HG03460 (cell line): ENCODE measurements at regions not wholly inside any gene's neighbourhood (a gene's known extent, or its start where the extent isn't known, plus 50 kb on each side); places are given as distances from the start of the nearest gene placed in this dataset.
"Not testable (repeated sequence)": the region's sequence is repeated elsewhere in the genome, so short reads cannot be mapped to it uniquely, and the experiment has no call there.

Experiments used
- ATAC-seq: cut with Tn5 transposase; IDR thresholded peaks from one replicate; pipeline ENCODE4 v1.9.1; 2021; ENCODE audit not compliant: unreplicated experiment

DNA sequence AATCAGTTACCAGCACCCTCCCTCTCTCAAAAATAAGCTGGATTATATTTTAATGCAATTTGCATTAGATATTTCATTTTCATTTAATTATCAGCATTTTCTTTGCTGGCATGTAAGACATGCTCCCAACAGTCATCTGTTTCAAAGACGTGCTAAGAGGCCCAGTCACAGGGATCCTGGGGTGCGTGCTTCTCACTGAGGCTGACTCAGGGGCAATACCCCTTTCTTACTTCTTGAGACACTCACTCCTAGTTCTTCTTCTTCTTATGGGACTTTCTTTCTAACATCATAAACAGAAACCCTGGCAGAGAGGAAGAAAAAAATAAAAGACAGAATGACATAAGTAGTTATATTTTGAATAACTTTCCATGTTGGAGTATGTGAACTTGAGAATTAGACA, 372.1 kb upstream of the MEX3C start:
- no peak for ATAC-seq

DNA sequence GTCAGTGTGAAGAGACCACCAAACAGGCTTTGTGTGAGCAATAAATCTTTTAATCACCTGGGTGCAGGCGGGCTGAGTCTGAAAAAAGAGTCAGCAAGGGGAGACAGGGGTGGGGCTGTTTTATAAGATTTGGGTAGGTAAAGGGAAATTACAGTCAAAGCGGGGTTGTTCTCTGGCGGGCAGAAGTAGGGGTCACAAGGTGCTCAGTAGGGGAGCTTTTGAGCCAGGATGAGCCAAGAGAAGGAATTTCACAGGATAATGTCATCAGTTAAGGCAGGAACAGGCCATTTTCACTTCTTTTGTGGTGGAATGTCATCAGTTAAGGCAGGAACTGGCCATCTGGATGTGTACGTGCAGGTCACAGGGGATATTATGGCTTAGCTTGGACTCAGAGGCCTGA, 372.6 kb upstream of the MEX3C start:
- not testable (repeated sequence) for ATAC-seq

DNA sequence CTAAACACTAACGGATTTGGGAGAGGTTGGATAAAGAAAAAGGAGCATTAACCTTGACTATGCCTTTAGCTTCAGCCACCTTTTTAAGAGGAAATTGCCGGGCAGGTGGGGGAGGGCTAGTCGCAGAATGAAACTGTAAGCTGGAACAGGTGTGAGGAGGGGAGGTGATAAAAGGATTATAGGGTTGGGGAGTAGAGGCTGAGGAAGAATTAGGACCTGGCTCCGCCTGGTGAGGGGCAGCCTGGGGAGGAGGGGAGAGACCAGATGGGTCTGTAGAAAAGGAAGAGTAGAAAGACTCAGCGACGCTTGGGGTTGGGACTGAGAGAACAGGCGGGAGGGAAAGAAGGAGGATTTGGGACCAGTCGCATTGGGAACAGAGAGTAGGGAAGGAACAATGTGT, 376.4 kb upstream of the MEX3C start:
- not testable (repeated sequence) for ATAC-seq

DNA sequence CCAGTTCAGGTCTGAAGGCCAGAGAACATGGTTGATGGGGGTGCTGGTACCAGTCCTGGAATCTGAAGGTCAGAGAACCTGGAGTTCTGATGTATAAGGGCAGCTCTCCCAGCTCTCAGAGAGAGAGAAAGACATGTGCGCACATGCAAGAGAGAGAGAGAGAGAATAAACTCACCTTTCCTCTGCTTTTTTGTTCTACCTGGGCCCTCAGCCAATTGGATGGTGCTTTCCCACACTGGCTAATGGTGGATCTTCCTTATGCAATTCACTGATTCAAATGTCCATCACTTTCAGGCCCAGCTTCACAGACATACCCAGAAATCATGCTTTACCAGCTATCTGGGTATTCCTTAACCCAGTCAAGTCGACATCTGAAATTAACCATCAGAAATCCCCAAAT, 377.7 kb upstream of the MEX3C start:
- ATAC-seq, result no peak

DNA sequence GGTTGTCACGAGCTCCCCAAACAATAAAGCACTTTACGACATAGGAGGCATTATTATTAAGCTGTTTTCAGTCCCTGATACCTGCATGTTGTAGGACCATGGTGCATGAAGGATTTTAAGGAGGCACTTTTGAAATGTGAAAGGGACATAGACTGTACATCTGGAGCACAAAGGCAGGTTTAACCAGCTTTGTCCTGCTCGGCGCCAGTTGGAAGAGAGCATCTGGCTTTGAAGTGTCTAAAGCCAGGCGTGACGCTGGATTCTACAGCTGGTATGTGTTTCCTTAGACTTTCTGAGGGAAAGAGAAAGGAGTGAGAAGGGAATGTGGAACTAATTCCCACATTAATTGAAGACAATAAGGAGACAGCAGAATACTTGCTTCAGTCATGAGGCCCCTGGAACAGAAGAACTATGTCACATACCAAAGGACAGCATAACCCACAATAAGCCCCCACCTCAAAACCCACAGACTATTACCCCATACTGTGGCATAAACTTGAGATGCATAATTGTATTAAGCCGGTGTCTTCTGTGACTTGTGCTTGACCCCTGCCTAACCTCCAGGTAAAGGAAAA, 381.0 kb upstream of the MEX3C start:
- no peak for ATAC-seq

DNA sequence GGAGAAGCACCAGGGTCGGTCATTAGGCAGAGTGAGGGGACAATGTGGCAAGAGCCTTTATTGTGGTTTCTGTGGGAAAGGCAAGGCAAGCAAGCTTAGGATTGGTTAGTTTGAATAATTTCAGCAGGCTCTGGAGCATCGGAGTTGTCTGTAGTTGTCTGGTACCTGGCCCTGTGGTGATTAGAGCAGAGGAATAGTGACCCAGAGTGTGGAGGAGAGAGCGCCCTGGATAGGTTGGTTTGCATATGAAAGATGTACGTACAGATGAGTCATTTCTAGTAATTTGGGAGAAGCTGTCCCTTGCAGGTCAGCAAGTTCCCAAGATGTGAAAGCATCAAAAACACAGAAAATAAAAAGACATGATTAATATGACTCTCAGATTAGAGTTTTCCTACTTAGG, 383.1 kb upstream of the MEX3C start:
- no peak for ATAC-seq

DNA sequence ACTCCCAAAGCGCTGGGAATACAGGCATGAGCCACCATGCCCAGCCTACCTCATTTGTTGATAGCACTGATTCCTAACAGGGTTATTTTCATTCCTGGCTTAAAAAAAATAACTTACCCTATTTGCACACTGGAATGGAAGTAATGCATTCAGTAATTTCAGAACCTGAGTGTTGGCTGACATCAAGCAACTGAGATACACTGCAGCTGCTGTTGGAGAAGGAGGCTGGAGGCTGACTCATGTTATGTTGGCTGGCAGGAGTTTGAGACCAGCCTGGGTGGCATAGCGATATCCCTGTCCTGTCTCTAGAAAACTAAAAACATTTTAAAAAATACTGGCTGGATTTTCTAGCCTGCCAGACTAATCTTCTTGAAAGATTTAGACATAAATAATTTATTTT, 385.1 kb upstream of the MEX3C start:
- ATAC-seq, result no peak

DNA sequence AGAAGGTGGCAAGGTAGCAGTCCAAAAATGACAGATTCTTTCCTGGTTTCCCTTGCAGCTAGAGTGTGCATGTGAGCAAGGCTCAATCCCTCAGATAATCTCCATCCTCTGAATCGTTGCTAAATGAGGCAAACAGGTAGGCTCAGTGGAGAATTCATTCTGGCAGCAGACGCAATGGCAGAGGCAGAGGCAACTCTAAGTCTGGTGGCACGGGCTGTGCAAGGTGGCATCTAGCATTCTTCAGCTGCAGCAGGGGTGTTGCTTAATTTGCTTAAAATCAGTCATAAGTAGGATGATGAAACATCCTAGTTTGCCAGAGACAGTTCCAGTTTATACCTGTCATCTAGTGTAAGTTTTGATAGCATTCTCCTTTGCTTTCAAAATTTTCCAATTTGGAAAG, 391.1 kb upstream of the MEX3C start:
- ATAC-seq, result no peak

DNA sequence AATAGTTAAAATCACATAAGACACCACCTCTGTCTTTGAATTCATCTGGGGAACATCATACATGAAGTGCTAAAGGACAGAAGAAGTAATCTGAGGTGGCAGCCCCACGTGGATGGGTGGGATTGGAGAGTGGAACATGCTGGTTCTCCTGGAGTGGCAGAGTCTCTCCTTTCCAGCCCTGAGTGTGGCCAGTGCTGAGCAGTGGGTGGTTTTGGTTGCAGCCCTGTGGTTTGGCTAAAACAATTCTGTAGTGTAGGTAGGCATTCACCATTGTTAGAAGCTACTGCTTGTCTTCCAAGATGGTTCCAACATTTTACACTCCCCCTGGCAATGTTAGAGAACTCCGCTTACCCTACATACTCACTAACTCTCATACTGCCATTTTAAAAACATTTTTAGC, 396.4 kb upstream of the MEX3C start:
- no peak for ATAC-seq

DNA sequence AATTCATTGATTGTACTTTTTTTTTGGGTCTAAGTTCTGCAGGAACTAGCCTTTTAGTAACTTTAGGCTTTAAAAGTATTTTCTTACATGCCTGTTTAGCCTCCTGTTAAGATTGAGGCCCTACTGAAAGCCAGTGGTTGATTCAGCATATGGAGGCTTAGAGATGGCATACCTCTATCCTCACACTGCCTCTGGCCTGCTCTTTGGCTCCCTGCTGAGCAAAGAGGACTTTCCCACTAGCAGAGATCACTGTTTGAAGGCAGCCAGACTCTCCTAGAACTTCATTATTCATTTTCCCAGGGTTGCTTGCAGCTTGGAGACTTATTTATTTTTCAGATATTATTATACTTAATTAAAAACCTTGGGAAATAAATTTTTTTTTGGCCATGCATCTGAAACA, 405.6 kb upstream of the MEX3C start:
- no peak for ATAC-seq

DNA sequence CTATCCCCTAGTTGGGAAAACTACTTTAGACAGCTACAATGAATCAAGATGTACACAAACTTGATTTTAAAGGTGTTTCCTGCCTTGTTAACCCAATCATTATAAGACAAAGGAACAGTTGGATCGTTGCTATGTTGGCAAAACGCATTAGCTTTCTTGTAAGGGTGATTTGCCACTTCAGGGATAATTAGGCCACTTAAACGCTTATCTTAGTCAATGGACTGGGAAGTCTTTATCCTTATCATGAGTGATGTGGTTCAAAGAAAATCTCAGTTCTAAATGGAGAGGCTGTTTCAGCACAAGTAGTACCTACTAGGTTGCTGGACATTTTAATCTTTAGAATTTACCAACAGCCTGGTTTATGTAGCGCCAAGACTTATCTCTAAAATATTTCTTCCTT, 406.1 kb upstream of the MEX3C start:
- no peak for ATAC-seq

DNA sequence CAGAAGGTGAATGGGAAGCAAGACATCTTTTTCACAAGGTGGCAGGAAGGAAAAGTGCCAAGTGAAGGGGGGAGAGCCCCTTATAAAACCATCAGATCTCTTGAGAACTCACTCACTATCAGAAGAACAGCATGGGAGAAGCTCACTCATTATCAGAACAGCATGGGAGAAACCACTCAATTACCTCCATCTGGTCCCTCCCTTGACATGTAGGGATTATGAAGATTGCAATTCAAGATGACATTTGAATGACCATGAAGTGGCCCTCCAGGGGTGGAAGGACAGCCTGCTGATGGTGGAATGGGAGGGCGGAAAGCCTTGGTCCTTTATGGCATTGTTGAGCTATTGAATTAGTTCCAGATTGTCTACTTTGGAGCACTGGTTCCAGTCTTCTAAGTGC, 413.0 kb upstream of the MEX3C start:
- no peak for ATAC-seq

DNA sequence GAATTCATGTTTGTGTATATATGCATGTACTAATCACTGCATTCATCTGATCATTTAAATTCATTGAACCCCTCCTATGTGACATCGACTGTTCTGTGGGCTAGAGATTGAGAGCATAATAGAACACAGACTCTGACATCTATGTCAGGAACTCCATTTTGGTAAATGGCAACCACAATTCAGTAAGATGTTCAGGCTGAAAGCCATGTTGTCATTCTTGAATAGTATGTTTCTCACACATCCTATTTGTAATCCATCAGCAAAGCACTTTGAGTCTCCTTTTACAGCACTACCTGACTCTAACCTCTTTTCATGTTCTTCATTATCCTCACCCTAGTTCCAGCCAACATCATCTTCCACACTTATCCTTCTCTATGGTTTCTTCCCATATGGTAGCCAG, 413.8 kb upstream of the MEX3C start:
- ATAC-seq, result no peak

DNA sequence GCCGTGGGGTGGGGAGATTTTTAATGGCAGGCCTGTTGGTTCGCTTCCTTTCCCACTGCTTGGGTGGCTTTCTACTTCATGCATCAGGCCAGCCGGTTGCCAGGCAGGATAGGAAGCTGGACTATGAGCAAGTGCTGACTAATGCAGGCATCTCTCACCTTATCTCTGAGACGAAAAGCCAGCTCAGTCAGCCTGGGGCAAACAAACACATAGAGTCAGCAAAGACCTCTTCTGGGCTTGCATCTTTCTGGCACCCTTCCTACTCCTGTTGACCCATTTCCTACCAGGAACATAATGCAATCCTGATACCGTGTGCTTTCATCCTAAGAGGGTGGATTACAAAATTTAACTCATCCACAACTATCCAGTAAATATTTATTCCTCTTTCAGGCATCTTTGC, 416.6 kb upstream of the MEX3C start:
- ATAC-seq, result no peak

DNA sequence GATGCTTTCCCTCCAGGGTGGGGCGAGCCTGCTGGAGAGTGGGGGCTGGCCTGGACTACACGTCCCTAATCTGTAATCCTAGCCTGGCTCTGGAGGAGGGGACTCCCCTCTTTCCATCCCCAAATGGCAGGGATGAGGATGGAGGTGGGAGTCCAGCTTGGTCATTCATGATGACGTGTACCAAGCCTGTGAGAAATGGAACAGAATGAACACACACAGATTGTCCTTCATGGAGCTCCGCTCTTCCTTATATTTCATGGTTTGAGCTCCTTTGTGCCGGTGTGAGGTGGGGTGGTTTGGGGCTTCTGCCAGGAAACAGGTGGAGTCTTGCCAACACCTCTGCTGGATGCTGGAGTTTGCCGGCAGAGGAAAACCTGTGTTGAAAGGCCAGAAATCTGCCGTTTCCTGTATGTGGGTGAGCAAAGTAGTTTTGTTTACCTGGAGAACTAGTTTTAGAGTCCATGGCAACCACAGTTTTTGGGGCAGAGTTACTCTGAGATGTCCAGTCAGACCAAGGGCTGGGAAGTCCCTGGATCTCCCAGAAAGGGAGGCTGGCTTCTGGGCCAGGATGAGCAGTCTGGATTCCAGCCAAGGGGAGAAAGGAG, 417.6 kb upstream of the MEX3C start:
- no peak for ATAC-seq

DNA sequence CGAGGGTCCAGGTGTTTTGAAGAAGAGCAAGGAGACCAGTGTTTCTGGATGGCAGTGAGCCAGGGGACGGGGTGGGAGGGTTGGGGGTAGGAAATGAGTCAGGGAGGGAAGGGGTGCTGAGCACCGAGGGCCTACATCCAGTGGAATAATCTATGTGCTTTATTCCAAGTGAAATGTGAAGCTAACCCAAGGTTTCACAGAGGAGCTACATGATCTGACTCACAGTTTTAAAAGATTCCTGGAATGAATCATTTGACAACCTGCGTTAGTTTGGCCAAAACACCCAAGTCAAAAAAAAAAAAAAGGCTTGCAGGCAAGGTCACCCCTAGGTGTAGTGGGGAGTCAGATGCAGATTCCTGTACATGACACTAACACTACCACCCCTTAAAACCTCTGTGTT, 419.7 kb upstream of the MEX3C start:
- ATAC-seq, result no peak

DNA sequence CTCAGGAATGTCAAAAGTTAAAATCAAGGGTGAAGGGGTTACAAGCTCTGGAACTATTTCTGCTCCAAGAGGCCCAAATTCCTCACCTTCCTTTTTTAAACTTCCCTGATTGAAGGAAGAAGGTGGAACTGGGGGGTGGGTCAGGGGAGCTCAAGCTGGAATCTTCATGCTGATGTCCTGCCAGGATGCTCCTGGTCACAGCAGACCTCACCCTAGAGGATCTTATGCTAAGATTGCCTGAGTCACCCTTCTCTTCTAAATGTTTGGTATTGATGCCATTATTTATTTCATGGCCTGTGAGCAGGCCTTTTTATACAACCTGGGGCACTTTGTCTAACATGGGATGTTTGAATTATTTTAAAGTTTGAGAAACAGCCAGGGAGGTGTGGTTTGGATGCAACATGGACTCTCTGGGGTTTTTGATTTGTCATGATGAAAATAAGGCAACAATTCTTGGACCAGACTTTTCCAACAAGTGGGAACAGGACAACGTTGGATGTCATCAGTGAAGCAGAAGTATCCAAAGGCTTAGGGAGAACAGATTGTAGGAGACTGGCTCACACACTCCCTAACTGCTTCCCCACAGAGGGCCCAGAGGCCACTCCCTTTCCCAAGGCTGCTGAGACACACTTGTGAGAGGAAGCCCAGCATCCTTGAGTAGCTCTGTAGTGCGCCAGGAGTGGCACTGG, 420.2 kb upstream of the MEX3C start:
- no peak for ATAC-seq

DNA sequence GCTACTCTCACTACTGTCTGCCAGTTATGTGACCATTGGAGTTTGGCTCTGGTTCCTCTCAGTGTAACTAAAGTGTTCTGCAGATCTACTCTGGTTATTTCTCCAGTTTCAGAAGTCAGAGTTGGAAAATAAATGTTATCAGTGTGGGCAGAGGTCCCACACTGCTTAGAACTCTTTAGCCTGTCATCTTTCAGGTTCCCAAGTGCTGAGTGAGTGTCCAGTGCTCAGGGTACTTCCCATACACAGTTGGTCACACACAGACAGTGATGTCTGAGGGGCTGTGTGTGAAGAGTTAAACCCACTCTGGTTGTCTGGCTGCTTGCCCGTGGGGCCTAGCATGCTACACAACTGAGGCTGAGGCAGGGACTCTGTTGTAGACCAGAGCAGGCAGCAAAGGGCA, 421.8 kb upstream of the MEX3C start:
- ATAC-seq, result no peak

DNA sequence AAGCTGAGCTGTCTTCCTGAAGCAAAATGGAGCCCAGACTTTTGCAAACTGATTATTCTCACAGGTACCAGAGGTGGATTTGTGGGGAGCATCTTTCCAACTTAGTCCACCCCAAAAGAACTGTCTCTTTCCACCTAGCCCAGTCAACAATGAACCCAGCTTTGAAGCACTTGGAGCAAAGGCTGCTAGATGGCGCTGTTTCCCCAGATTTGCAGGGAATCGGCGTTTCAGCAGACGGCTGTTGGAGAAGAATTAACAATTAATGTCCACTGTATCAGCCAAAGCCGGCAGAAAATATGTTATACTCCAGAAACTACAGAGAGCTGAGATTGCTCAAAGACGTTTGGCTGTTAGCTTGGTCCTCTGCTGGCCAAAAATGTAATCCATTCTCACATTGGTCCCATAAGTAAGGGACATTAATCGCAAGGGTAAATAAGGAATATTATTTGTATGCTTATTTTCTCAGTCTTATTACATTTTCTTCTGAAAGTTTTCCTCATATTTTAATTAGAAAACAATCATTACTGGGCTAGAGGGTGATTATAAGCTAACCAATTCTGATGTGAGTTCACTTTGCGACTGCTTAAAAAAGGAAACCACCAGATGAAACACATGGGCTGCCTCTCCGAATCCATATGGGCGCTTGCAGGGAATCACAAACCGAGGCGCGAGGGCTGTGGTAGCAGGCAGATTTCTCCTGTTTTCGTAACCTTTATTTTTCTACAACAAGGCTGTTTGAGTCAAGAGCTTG, 423.8 kb upstream of the MEX3C start:
- ATAC-seq, result no peak

DNA sequence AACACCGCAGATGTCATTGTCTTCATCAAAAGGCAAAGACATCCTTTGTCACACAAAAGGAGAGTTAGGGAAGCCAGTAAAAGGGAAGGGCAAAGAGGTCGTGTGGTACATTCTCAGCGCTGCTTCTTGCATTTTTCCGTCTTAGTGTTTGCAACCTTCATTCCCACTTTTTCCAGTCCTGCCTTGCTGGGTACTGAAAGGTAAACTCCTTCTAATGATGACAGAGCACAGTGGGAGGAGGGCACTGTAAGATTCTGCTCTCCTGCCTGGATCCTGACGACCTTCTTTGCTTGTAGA, 424.3 kb upstream of the MEX3C start:
- no peak for ATAC-seq

DNA sequence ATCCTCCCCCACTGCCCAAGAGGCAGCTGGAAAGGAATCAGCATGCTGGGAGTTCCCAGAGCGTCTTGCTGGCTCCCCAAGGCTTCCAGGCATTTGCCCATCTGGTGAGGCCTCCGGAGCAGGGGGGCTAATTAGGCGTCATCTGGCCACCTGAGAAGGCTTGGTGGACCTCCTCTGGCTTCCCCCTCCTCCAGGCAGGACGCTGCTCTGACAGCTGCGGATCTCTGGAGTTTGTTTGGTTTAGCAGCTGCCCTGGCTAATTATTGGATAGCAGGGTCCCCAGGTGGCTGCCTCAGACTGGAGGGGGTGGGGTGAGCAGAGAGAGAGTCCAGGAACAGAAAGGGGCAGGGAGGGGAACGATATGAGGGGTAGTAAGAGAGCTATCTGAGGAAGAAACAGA, 425.2 kb upstream of the MEX3C start:
- no peak for ATAC-seq

DNA sequence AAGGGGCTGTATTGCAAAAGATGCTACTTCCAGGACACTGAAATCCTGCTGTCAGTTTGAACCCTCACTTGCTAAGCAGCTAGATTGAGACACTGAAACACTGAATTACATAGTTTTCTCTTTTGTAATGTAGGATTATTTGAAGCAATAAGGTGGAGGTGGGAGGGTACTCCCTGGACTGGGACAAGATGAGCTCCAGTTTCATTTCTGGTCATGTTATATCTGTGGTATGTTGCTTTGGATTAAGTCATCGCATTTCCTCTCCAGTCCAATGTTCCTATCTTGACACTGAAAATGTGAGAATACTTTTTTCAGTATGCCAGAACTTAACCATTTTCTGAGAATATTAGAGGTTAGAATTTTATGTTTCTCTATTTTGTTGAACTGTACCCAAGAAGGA, 426.2 kb upstream of the MEX3C start:
- no peak for ATAC-seq
